Stimulated activated CD8-positive, alpha-beta memory T cell treated with anti-CD3 and anti-CD28 coated beads, Interleukin-2, amount 100 ng/mL, for 1 hour (primary cell): ENCODE measurements at regions not wholly inside any gene's neighbourhood (a gene's known extent, or its start where the extent isn't known, plus 50 kb on each side); places are given as distances from the start of the nearest gene placed in this dataset.

Experiments
- DNase-seq, 2 donors: peaks; one replicate each; pipeline ENCODE4 v3.0.0-alpha.2; 2020; ENCODE audit warnings: low read depth in 2 of 2

DNA sequence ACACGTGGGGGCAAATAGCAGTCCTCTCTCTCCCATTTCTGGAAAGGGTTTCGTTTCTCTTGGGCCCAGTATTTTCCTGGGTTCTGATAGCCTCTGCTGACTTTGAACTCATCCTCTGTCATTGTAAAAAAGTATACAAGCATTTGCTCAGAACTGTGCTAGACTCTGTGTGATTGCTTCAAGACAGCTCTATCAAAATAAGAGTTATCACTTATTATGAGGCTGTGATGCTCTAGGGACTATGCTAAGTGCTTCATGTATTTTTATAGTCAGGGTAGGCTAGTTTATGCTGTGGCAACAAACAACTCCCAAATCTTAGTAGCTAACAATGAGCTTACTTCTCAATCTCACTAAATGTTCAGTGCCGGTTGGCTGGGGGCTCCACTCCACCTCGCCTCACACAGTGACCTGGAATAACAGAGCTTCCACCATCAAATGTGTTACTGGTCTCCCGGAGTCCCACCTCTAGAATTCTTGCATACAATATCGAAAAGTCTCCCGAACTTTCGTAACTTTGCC lies 110.8 kb upstream of the CDC42EP3 start:
- DNase-seq = no peak

DNA sequence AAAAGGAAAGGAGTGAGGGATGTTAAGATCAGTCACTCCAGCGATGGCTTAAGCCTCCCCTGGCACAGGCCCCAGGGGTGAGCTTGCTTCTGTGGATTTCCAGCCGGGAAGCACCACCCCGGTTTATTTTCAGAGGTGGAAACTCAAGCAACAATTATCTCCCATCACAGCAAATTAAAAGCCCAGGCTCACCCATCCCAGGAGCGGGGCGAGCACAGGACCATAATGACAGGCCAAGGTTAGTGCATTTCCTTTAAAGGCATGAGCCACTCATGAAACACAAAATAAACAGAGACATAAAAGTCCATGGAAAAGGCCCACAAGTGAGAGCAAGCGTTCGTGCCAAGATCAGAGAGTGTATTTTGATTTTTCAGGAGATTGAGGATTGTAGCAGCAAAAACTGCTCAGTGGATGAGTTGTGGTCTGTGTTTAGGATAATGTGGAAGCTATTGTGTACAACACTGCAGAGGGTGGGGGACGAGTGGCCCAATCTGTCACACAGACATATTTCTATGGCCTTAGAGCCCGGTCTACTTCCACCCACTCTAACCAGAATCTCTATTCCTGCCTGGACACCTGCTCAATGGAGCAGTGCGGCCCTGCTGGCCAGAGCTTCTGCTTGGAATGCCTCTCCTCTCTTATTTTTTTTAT lies 111.4 kb upstream of the CDC42EP3 start:
- DNase-seq = no peak

DNA sequence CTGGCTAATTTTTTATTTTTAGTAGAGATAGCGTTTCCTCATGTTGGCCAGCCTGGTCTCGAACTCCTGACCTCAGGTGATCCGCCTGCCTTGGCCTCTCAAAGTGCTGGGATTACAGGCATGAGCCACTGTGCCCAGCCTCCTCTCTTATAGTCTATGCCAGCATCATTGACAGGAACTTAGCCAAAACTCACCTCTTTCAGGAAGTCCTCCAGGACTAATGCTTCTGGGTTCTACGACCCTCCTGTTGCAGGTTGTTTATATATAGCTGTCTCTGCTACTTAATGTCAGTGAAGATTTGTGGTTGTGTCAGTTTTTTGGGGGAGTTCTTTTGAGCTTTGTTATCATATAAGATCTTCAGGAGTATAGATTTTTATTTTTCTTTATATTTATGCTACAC lies 112.1 kb upstream of the CDC42EP3 start:
- no peak for DNase-seq

DNA sequence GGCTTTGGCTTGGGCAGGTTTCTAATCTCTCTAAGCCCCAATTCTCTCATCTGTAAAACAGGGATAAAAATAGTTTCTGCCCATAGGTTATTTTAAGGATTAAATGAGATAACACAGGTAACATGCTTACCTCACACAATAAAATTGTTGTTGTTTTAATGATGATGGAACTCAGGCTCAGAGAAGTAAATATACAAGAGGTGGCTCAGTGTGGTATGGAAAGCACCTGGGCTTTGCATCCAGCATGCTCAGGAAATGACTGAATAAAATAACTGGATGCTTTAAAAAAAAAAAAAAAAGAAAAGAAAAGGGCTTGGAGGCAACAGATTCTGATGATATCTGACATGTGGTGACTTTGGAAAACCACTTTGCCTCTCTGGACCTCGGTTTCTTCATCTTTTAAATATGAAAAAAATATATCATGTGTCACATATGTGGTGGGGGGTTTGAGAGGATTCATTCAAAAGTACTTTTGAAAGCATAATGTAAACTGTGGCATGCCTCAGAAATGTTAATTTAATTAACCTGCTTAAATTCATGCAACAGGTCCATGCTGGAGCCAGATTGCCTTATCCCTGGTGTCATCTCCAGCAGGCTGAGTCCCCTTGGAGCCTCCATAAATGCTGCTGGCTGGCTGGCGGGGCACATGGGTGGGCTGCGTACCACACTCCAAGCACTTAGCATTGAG lies 112.8 kb upstream of the CDC42EP3 start:
- no peak for DNase-seq

DNA sequence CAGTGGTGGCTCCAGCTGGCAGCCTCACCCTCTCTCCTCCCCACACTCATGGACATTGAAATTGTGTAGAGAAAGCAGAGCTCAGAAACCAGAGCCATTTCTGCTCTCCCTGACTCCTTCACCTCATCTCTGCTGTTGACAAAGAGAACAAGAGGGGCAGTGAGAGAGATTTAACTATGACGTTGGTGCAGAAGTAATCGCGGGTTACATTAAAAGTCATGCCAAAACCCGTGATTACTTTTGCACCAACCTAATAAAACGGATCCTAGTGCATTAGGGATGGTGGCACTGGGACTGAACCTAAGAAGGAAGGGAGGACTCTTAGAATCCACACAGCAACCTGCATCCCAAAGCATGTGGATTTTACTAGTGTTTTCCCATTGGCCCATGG lies 113.3 kb upstream of the CDC42EP3 start:
- DNase-seq = no peak

DNA sequence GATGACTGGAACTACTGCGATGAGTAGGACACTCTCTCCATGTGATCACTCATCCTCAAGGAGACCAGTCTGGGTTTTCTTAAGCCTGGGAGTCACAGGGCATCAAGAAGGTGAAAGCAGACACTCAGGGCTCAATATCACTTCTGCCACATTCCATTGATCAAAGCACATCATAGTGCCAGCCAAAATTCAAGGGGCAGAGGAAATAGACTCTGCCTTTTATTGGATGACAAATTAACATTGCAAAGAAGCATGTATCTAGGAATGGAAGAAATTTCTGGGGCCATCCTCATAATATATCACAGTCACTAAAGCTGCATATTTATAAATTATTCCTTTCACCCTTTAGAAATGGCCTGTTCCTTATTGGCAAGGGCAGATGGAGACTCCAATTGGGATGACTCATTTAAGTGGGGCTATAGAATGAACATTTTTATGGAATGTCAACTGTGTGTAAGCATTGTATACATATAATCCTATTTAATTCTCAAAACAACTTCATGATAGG lies 114.8 kb upstream of the CDC42EP3 start:
- DNase-seq = no peak

DNA sequence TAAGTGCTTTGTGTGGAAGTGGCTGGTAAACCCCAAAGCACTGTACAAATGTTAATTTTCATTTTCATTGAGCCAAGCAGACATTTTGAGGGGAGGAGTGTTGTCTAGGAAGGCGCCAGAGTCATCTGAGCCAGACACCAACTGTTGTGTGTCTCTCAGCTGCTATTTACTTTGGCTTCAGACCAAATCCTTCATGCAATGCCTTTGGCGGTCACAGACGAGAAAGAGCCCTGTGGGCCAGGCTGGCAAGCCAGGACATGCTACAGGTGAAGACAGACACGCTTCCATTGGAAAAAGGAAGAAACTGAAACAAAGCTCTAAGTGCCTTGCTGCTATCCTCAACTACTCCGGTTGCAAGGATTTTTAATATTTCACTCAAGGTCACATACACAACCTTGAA lies 115.4 kb upstream of the CDC42EP3 start:
- DNase-seq = no peak

DNA sequence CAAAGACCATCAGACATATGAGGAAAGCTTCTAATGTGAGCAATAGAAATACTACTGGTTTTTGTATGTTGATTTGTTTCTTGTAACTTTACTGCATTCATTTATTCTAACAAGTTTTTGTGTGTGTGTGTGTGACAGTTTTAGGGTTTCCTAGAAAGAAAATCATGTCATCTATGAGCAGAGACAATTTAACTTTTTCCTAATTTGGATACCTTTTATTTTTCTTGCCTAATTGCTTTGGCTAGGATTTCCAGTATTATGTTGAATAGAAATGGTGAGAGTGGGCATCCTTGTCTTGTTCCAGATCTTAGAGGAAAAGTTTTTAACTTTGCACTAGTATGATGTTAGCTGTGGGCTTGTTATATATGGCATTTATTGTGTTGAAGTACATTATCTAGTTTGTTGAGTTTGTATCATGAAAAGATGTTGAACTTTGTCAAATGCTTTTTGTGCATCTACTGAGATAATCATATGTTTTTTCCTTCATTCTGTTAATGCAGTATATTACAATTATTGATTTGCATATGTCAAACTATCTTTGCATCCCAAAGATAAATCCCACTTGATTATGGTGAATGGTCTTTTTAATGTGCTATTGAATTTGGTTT lies 117.3 kb upstream of the CDC42EP3 start:
- DNase-seq = no peak

DNA sequence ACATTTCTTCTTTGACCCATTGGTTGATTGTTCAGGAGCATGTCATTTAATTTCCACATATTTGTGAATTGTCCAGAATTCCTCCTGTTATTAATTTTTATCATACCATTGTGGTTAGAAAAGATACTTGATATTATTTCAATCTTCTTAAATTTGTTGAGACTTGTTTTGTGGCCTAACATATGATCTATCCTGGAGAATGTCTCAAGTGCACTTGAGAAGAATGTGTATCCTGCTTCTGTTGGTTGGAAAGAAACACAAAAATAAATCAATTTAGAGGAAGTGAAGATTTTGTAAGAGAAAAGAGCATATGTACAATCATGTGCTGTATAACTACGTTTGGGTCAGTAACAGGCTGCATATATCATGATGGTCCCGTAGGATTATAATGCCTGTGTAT lies 118.6 kb upstream of the CDC42EP3 start:
- DNase-seq = no peak

DNA sequence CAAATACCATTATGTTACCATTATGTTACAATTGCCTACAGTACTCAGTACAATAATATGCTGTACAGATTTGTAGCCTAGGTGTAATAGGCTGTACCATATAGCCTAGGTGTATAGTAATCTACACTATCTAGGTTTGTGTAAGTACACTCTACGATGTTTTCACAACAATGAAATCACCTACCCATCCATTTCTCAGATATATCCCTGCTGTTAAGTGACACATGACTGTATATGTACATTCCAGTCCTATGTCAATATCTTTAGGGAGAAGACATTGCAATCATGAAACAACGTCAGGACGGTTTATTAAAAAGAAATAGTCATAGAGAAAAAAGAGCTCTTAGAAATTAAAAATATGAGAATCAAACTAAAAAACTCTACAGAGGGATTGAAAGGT lies 119.0 kb upstream of the CDC42EP3 start:
- DNase-seq = no peak

DNA sequence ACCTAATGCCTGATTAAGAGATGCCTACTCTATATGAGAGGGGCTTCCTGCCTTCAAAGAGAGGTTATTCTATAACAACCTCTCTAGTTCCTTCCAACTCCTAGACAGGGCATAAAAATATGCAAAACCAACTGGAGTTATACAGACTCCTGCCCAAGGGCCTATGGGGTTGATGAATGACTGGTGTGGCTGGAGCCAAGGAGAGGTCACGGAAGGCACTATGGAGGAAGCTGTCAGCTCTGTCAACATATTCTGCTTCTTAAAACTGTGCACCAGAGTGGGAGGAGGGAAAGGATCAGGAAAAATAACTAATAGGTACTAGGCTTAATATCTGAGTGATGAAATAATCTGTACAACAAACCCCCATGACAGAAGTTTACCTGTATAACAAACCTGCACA lies 120.9 kb upstream of the CDC42EP3 start:
- no peak for DNase-seq

DNA sequence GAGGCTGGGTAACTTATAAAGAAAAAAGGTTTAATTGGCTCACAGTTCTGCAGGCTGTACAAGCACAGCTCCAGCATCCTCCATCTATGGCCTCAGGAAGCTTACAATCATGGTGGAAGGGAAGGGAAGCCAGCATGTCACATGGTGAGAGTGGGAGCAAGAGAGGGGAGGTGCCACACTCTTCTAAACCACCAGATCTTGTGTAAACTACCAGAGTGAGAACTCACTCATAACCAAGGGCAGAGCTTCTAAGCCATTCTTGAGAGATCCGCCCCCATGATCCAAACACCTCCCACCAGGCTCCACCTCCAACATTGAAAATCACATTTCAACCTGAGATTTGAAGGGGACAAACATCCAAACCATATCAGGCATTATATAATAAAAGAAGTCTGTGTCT lies 121.6 kb upstream of the CDC42EP3 start:
- no peak for DNase-seq

DNA sequence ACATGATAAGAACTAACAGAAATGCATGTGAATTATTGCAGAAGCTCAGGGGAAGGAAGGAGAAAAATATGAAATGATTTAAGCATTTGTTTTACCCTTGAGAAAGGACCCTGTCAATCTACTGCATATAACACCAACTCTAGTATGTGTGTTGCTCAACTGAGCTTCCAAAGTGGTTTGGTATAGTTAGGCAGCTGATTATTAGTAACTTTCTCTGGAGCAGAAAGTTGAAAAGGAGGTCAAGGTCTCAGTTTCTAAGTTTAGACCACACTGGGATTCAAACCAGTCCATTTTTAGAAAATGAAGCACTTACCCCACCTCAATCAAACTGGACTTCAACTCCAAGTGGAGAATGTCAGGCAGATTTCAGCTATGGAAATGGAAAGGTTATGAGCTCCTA lies 123.3 kb upstream of the CDC42EP3 start:
- no peak for DNase-seq

DNA sequence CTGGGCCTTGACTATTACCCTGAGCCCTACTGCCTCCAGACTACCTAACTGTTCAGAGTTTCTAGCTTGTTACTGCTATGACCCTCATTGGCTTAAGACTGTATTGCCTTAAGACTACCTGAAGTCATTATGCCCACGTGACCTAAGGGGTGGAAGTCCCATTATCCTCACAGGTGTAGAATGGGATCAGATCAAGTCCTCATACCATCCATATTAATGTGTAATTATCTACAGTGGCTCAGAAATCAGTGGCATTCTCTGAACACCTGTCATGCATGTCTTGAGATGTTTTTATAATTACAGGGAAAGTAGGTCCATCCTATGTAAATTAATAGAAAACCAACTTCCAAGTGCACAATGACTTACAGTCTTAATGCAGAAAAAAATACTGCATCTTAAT lies 124.0 kb upstream of the CDC42EP3 start:
- no peak for DNase-seq

DNA sequence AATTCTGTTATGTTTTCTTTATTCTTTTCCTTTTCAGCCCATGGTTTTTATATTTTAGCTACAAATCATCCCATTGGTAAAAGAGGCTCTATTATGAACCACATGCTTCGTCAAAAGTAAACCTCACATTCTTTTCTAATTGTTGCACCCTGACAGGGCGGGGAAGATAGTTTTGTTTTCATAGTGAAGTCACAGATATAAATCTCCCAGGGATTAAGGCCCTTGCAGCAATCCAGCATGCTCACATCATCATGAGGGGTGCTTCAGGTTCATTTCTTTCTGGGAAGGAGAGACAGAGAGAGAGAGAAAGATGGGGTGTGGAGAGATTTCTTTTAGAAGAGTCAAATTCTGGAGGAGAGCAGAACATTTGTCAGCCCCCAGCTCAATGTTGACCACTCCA lies 124.5 kb upstream of the CDC42EP3 start:
- DNase-seq = no peak

DNA sequence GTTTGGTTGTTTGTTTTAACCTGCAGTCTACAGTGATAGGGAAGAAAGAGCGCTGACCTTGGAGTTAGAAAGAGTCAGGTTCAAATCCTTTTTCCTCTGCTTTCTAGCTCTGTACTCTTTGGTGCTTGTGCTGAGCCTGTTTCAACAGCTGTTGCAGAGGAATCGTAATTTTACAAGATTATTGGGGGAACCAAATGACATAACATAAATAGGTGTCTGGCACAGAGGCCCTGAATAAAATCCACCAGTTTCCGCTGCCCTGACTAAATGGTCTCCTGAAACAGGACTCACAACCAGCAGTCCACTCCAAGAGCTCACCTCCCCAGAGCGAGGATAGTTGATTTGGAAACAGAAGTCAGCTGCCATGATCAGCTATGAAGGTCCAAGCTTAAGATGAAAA lies 125.0 kb upstream of the CDC42EP3 start:
- DNase-seq = no peak

DNA sequence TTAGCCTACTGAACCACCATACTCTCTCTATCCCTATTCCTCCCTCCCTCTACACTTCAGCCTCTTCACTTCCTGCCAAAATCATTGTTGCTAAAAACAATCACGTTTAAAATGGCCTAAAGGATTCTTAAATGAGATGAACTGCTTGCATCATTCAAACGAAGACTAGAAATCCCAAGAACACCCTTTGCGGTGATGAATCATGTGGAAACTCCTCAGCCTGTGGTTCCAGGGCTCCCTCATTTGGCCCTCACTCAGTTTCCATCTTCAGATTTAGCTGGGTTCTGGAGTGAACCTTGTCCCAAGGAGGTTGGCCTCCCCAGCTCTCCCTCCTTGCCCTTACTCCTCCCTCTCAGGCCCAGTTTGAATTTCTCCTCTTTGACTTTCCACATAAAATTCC lies 125.6 kb upstream of the CDC42EP3 start:
- DNase-seq = no peak

DNA sequence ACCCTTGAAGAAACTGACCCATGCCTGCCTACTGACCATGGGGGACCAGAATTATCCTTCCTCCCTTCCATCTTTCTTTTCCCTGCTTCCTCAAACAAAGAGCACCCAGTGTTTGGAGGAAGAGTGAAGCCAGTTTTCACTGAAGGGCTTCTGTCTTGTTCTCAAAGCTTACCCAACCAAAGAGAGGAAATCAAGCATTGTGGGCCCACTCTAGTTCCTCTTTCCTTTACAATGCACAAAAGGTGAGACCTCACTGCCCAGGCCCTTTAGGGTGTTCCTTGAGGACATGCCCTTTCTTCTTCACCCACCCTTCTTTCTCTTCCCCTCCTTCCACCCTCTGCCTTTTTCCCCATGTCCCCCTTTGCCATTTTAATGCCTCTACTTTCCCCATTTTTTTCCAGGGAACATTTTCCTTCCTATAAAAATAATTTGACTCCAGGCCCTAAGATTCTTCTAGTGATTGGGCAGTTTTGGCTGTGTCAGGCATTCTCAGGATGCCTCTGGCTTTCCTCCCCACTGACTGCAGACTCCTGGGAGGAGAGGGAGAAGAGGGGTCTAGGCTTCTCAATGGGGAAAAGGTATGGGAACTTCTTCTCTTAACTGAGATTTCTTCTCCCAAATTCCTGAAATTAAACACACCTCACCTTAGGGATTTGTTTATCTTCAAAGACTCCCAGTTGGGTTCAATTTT lies 126.6 kb upstream of the RMDN2 start:
- DNase-seq = no peak

DNA sequence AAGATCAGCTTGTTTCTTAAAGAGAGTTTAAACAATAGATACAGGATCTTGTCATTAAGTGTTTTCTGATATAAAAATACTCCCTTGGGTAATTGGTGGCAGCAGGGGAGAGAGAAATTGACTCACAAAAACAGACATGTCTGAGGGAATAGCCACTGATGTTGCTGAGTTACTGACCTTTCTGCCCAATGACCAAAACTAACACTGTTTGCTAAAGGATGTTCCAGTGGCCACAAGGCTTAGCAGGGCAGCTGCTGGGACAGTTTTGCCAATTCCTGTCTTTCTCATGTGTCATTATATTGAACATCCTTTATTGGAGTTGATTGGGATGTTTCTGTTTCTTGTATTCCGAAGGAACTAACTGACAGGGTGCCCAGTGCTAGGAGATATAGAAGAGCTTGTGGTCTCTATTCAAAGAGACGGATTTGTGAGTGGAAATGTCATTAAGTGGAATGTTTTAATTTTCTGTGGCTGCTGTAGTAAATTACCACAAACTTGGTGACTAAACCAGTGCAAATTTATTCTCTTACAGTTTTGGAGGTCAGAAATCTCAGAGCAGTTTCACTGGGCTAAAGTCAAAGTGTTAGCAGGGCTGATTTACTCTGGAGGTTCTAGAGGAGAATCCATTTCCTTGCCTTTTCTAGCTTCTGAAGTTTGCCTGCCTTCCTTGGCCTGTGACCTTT lies 124.8 kb upstream of the RMDN2 start:
- no peak for DNase-seq

DNA sequence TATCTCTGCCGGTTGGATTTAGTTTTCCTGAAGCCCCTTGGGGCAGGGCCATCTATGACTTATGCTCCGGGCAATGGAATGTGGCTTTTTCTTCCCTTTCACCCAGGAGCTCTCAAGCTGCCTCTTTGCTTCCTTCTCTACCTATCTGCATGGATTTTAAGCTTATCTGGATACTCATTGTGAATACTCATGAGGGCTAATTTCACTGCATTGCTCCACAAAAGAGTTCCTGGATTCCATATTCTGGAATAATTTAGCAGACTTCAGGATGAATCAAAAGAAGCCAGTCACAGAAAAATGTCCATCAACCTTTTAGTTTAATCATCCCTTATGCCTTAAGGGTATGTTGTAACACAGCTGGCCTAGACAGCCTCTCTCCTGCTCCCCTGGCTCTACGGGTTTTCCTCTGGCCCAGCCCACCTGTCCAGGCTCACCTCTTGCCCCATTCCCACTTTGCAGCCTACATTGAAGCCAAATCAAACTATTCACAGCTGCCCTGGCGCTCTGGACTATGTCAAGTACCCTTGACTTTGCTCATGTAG lies 122.8 kb upstream of the RMDN2 start:
- DNase-seq = no peak

DNA sequence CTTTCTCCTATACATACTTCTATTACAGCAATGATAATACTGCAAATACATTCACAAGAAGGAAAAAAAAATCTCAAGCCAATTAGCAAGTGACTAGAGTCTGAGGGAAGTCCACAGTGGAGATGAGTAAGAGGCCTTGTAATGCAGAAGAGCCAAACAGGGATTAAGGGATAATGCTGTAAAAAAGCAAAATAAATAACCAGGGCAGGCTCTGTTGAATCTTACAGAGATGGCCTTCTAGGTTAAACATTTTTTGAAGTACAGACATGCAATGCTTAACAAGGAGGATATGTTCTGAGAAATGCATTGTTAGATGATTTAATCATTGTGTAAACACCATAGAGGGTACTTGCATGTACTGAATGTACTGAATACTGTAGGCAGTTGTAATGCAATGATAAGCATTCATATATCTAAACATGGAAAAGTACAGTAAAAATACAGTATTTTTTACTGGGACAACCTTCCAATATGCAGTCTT lies 122.1 kb upstream of the RMDN2 start:
- DNase-seq = no peak
